KG1 (cell line): ENCODE measurements at regions not wholly inside any gene's neighbourhood (a gene's known extent, or its start where the extent isn't known, plus 50 kb on each side); places are given as distances from the start of the nearest gene placed in this dataset.
"Not testable (repeated sequence)": the region's sequence is repeated elsewhere in the genome, so short reads cannot be mapped to it uniquely, and the experiment has no call there.

ENCODE experiments used
- DNase-seq: peaks from one replicate; lab custom pipeline; 2025; lab: John Stamatoyannopoulos, UW

DNA sequence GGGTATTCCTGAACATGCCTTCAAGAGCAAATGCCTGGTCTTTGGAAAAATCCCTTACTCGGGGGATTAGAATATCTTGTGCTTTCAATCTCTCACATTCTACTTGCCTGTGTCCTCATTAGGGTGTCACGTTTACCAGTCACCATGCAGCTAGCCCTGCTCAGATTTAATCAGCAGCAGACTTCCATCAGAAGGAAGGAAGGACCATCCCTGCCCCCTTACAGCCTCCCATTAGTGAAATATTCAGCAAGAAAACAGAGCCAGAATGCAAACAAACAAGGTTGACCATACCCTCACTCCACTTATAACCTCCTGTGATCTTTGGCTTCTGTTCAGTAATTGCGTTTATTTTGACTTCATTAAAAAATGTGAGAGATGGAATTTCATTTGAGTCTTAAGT, 208.6 kb downstream of the CXCL12 start:
- no peak for DNase-seq

DNA sequence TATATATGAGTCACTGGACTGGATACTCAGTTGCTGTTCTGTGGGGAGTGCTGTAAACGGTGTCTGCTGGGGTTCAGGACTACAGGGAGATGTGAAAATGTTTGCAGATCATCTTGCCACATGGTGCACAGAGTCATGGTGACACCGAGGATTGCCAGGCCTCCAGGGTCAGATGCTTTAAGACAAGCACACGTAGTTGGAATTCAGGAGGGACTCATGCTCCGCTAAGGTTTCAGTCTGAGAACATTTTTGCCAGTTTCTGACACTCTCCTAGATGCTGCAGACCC, 211.3 kb downstream of the CXCL12 start:
- DNase-seq: no peak

DNA sequence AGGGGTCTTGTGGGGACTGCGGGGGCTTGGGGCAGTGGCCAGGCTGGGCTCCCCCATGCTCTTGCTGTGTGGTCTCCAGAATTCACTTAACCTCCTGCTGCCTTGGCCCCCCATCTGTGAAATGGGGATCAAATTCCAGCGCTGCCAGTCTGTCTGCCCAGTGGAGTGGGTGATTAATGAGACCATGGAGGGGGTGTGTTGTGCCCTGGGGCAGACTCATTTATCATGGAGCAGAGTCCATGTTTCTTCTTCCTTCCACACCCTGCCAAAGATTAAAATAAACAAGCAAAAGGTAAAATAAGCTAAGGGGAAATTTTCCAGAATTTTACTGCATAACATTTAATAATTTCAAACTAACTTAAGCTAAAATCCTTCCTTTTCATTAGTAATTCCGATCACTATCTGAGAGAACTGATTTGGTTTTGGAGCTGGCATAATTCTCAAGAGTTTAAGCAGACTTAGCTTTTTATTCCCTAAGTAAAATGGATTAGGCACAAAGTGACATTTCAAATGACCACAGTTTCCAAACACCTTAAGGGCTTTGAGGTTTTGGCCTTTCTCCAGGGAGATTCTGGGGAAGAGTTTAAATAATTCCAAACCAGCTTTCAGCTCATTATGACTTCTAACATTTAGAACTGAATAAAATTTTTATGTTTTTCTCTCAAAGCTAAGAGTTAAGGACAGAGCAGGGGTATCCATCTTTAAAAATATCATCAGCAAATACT, 211.9 kb downstream of the CXCL12 start:
- no peak for DNase-seq

DNA sequence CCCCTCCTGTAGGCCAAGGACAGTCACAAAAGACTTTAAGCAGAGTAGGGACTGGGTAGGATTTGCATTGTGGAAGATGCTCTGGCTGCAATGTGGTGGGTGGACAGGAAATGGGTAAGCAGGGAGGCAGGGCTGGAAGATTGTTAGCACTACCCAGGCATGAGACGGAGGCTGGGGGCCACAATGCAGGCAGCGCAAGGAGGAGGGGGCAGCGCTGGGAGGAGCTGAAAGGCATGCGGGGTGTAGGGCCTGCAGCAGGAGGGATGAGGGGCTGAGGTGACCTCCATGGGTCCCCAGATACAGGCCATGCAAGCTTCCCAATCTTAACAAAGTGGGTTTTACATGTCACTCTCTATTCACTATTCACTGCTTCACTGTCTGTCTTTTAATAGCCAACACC, 213.1 kb downstream of the CXCL12 start:
- DNase-seq: no peak

DNA sequence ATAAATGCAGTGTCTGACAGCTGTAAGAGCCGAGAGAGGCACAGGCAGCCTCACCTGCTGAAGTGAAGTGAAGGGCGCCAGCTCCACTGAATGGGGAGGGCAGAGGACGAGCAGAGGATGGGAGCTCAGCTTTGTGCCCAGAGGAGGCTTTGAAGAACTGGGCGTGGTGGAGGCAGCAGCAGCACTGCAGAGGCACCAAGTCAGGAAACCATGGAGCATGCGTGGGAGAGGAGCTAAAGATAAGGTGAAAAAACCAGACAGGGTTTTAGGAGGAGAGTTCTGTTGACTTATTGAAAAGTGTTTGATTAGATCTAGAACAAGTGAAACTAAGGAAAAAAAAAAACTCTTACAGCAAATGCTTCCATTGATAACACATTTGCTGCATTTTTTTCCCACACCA, 216.4 kb downstream of the CXCL12 start:
- DNase-seq: no peak

DNA sequence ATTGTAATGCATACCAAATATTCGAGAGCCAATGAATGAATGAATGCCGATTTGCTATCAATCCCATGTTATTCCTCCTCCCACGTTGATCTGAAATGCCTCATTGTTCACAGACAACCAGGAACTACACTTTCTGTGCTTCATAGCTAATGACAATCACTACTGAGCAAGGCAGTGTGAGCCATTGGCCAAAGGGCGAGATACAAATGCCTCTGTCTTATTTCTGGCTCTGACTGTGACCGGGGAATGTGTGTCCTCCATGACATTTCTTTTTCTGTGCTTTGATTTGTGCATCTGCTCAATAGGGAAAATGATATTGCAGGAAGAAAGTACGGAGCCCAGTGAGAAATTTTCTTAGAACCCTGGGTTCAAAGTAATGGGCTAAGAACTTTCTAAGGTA, 217.1 kb downstream of the CXCL12 start:
- DNase-seq: no peak

DNA sequence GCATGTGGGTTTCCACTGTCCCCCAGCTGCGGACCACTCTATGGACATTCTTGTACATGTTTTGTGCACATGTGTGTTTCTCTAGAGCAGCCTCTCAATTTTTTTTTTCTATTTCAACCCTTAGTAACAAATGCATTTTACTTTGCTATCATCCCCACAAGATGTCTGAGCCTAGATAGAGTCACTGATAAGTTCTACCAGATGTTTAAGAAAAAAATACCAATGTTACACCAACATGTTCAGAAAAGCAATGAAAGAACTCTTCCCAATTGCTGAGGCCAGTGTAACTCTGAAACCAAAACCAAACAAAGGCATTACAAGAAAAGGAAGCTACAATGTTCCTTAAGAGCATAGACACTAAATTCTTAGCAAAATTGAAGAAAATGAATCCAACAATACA, 218.5 kb downstream of the CXCL12 start:
- DNase-seq: no peak

DNA sequence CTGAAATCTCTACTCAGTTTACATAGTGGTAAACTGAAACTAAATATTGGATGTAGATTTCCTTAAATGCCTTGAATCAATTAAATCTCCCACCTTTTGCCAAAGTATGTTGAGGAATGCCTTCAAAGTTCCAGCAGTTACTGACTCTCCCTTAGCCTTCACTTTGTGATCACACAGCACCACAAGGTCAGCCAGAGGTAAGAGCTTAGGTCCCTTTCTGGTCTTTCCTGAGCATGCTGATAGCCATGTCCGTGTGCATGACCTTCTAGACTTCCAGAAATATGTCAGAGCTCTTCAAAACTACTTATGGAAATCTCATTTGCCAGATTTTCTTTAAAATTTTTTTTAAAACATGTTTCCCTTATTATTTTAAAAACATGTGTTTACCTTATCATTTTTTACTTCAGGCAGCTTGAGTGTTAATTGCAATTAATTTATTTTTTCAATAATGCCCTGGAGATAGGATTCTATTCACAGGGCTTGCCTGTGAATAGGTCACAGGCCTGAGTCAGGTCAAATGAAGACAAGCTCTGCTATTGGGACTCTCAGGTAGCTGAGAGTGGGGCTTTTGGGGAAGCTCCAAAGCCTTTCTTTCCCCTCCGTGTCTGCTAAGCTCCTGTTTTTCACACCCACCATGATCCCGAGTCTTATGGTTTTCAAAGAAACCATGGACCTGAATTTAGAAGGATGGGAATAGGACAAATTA, 220.5 kb downstream of the CXCL12 start:
- DNase-seq: no peak

DNA sequence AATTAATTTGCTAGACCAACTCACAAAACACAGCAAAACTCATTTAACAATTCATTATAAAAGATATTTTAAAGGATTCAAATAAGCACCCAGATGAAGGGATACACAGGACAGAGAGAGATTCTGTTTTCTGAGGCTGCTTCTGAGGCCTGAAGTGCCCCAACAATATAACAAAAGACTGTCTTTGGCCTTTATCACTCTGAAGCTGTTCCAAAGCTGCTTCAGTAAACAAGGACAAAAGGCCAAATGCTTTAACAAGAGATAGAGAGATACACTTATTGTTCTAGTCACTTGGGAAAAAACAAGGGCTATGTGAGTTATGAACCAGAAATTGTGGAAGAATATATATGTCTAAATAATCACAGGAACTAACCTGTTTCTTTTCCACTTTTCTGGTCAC, 223.7 kb downstream of the CXCL12 start:
- no peak for DNase-seq

DNA sequence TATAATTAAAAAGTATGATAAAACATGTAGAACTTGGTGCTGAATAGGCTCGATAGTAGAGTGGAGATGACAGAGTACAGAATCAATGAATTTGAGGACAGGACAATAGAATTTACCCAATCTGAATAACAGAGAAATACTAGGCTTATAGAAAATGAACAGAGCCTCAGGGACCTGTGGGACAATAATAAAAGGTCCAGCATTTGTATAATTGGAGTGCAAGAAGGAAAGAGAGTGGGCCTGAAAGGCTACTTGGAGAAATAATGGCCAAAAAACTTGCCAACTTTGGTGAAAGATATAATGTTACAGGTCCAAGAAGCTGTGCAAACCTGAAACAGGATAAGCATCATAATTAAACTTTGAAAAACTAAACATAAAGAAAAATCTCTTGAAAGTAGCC, 227.3 kb downstream of the CXCL12 start:
- DNase-seq: no peak

DNA sequence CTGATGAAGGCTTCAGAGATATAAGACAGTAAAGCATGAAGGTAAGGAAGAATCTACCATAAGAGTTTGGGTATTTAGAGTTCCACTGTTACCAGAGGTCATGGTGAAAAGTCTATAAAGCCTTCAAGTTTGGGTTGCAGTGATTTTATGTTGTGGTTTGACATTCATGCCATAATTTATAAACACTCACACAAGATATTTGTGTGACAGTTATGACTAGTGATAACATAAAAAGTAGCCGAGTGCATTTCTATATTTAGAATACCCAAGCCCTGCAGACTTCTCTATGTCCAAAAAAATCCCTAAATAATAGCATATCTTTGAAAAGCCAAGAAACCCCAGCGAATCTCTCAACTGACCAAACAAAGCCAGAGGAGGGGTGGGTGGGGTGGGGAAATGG, 229.9 kb downstream of the CXCL12 start:
- DNase-seq: no peak

DNA sequence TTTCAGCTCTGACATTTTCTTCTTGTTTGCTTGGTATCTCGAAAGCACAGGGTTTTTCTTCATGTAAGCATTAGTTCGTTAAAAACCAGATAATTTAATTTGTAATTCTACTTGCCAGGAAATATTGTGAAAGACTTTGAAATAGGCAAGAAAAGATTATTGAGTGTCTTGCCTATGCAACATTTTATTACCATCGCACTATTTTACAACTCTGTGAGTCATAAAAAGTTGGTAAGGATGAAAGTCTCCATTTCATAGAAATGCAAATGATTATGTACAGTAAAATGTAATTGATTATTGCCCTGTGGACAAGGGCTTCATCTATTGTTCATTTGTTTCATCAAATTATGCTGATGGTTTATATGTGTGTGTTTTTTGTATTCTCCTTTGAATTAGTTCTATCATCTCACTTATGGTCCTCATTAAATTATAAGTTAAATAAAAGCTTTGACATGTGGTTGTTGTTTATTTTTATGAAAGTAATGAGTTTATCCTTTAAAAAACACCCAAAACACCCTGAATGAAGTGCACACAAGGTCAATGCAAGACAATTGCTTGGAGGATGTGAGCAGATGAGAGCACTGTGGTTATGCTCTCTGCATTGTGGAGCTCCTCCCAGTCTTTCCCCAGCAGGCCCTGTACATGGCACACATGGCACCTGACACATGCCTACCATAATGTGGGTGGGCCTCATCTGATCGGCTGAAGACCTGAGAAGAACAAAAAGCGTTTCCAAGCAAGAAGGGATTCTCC, 230.8 kb downstream of the CXCL12 start:
- no peak for DNase-seq

DNA sequence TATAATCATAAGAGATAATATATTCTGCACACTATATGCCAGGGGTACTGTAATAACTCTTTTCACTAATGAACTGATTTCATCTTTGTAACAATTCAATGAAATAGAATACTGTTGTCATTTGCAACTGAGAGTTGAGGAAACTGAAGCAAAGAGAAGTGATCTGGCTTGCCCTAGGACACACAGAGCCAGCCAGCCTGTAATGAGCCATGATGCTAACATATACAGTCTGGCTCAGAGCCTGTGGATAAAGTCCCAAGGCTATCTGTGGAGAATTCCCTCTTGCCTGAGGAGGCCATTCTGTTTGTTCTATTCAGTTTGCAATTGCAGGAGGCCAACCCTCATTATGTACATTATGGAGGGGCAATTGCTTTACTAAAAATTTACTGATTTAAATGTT, 241.3 kb downstream of the CXCL12 start:
- no peak for DNase-seq

DNA sequence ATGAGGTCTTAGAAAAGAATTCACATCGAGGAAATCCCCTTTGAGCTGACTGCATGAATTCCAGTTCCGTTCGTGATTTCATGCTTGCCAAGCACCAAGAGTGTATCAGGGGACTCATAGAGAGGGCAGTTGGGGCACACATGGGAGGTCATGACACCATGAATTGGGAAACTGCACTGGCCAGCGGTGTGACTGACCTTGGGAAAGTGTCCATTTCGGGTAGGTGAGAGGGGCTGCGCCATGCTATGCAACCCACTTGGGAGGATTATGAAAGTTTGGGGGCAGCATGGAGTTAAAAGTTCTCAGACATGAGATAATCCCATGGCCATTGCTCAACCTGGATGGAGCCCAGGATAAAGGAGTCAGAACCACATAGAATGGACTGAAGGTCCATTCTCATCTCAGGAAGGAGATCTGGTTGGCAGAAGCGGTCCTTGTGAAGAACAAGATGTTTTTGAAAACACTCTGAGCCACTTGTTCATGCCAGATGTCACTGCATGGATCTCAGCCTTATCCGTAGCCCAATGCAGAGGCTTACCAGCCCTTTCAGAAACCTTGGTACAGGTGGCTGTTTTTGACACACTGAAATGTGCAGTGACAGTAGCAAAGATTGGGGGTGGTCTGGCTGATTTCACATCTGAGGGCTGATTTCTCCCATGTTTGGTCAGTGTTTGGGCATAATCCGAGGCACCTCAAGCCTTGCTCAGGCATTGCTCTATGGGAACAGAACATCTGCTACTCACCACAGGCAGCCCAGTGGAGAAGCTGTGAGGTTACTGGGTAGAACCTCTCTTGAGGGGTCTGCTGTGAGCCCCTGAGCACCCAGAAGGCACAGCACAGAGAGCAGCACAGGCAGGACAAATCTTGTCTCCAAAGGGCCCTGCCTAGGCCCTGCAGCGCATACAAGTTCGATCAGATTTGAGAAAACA, 252.3 kb downstream of the CXCL12 start:
- no peak for DNase-seq

DNA sequence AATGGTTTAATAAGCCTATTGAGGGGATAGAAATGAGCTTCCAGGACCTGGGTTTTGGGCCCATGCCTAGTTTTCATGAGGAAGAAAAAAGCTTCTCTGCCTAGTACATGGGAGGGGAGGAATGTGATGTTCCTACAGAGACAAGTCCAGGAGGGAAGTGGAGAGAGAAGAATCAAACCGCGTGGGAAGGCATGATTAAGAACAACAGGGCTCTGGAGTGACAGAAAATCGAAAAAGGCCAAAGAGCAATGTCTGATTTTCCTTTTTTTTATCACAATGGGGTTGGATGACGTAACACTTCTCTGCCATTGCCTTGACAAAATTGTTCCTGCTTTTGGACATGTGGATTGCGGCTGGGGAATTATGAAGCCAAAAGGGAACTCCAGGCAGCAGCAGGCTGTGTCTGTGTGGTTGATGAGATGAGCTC, 258.6 kb downstream of the CXCL12 start:
- DNase-seq: no peak

DNA sequence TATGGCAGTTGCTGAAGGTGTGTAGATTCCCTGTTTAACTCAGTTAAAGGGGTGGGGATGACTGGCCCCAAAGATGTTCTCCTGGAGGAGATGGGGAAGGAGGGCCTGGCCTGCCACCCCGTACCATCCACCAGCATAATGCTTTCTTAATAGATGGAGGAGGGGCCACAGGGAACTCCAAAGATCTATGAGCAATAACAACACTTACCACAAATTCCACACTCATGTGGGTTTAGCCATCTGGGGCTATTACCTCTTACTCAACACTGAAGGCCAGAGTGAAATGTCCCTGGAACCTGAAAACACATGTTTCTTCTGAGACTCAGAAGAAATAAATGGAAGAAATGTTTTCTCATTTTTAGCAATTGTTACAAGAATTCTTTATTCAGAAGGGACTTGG, 259.0 kb downstream of the CXCL12 start:
- DNase-seq: no peak

DNA sequence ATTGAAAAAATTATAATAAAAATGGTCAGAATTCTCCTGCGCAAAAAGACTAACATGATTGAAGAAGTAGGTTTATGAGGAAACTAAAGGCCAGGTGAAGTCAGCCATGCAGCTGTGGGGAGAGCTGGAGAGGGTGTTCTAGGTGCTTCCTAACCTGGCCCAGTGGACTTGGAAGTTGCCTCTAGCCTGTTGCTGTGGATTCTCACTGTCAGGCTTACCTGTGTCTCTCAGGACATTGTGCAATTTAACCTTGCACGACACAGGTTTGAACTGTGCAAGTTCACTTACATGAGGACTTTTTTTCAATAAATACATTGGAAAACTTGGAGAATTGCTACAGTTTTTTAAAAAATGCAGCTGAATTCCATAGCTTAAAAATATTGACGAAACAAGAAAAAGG, 266.4 kb downstream of the CXCL12 start:
- DNase-seq: no peak

DNA sequence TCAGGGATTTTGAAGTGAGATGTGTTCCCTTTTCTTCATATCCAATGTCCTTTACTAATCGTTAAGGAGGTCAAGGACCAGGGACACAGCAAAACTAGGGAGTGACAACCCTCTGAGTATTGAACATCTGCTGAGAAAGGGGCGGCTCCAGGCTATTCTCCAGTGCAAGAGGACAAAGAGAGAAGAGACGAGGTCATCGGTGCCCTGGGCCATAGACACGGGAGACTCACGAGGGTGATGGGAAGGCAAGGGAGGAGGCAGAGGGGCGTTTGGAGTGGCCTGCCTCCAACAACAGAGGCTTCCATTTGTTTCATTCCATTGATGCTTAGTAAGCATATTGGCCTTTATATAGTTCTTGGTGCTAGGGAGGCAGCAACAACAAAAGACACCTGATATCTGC, 268.4 kb downstream of the CXCL12 start:
- DNase-seq: no peak

DNA sequence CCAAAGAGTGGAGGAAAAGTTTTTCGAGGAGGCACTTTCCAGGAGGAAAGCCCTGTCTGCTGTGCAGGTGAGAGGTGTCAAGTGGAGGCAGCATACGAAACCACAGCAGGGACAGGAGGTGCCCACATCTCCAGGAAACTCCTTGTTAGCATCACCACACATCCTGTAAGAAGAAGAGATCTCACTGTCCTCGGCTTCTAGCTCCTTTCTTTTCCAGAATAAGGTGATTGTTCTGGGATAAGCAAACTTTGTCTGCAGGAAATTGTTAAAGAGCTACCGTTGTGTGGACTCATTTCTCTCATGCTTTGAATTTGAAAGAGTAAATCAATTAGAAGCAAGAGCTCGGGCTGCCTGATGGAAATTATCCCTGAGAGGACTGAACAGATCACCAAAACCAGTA, 269.4 kb downstream of the CXCL12 start:
- DNase-seq: no peak

DNA sequence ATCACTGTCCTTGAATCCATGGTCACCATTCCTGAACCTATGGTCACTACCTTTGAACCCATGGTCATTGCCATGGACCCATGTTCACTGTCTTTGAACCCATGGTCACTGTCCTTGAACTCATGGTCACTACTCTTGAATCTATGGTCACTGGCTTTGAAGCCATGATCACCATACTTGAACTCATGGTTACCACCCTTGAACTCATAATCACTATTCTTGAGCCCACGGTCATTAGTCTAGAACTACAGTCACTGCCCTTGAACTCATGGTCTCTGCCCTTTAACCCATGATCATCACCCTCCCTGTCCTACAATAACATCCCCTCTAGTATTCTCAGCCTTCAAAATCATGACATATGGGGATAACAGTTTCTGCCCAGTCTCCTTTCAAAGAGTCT, 270.5 kb downstream of the CXCL12 start:
- no peak for DNase-seq

DNA sequence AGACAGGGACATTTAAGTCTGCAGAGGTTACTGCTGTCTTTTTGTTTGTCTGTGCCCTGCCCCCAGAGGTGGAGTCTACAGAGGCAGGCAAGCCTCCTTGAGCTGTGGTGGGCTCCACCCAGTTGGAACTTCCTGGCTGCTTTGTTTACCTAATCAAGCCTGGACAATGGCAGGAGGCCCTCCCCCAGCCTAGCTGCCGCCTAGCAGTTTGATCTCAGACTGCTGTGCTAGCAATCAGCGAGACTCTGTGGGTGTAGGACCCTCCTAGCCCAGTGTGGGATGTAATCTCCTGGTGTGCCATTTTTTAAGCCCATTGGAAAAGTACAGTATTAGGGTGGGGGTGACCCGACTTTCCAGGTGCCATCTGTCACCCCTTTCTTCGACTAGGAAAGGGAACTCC, 272.6 kb downstream of the CXCL12 start:
- DNase-seq: not testable (repeated sequence)

DNA sequence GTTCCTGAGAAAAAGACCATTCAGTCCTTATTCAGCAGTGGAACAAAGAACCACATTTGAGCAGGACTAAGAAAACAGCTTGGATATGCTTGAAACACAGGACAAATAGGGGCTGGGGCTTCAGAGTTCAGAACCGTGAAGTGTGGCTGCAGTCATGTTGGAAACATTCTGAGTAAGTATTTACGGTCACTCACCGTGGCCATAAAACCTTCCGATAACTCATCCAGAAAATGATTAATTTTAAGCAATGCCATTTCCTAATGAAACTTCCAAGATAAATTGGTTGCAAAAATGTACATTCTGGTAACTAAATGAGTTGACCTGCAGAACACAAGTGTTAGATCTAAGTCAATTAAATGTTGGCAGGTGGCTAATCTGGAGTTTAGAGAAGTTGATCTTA, 279.2 kb downstream of the CXCL12 start:
- DNase-seq: no peak
